ENCODE measurements at regions not wholly inside any gene's neighbourhood (a gene's known extent, or its start where the extent isn't known, plus 50 kb on each side); places are given as distances from the start of the nearest gene placed in this dataset.
"Not testable (repeated sequence)": the region's sequence is repeated elsewhere in the genome, so short reads cannot be mapped to it uniquely, and the experiment has no call there.

GRCh38 chr14:27305441-27305945 is 707.7 kb upstream of the NOVA1 start:
- DNase-seq, result no peak

GRCh38 chr14:27312730-27313129 is 714.9 kb upstream of the NOVA1 start:
- not testable (repeated sequence) for DNase-seq

- DNase-seq, result no peak
These were observed 716.4 kb upstream of the NOVA1 start for GRCh38 chr14:27314231-27314630.

GRCh38 chr14:27315477-27315876 is 717.6 kb upstream of the NOVA1 start:
- no peak for DNase-seq

DNA sequence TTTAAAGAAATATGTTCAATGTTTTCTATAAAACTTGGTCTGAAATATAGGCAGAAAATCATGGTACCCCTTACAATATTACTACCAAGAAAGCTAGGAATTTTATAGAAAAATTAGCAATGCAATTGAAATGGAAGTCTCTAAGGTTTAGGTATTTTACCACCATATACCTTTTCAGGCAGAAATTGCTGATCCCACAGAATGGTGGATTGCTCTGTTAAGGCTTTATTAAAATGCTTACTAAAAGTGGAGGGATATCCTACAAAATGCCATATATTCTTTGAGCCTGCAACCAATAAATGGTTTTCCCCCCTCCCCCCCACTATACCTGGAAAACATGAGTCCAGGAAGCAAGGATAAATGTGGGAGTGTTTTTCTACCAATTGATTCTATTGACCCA is 718.1 kb upstream of the NOVA1 start:
- no peak for DNase-seq

DNA sequence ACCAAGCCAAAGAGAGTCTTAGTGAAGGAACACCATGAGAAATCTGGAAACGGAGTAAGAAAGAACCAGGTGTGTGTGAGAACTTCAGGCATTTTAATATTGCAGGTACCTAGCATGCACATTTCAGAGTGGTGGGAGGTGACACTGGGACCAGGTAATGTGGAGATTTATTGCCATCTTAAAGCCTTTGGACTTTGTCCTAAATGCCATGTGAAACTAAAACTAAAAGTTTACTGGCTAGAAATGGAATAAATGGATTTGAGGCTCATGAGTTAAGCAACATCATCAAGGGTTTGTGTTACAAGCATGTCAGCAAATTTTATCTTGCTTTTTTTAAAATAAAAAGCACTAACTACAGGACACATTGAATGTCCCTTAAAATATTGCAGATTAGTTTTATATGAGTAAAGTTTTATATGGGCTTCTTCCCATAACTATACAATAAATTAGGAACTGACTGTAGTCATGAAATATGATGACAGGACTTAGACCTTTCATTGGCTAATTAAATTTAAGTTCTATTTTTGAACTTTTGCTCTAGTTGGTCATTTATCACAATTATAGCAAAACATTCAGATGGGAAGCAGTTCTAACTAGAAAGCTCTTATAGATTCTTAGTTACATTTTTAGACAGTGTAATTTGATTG is 721.1 kb upstream of the NOVA1 start:
- DNase-seq, result no peak

DNA sequence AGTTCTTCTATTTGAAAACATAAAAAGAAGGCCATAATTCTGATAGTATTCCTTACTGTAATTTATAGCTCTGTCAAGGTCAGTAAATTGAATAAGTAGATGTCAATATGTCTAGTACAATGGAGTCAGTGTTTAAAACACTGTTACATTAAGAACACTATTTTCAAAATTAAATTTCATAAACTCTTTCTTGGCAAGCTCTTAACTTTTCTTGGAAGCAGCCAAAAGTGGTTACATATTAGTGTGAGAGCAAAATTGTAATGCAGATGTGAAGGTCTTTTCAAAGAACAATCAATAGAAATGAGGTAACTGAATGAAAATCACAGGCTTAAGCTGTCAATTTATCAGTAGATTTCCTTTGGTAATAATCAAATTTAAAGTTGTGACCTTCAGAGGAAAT is 722.4 kb upstream of the NOVA1 start:
- no peak for DNase-seq

- DNase-seq, result no peak
These were observed 729.3 kb upstream of the NOVA1 start for GRCh38 chr14:27327095-27327494.

- no peak for DNase-seq
These were observed 740.2 kb upstream of the NOVA1 start for GRCh38 chr14:27338012-27338411.

GRCh38 chr14:27363036-27363435 is 765.2 kb upstream of the NOVA1 start:
- not testable (repeated sequence) for DNase-seq

DNA sequence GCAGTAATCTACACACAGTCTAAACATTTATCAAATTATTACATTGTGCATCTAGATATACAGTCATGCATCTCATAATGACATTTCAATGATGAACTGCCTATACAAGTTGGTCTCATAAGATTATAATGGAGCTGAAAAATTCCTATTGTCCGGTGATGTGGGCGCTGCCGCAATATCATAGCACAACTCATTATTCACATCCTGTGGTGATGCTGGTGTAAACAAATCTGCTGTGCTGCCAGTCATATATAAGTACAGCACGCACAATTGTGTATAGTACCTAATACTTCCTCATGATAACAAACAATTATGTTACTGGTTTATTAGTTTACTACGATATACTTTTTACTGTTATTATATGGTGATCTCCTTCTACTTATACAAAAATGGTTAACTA is 768.8 kb upstream of the NOVA1 start:
- no peak for DNase-seq

- DNase-seq, result no peak
These were observed 769.5 kb upstream of the NOVA1 start for GRCh38 chr14:27367345-27367744.

DNA sequence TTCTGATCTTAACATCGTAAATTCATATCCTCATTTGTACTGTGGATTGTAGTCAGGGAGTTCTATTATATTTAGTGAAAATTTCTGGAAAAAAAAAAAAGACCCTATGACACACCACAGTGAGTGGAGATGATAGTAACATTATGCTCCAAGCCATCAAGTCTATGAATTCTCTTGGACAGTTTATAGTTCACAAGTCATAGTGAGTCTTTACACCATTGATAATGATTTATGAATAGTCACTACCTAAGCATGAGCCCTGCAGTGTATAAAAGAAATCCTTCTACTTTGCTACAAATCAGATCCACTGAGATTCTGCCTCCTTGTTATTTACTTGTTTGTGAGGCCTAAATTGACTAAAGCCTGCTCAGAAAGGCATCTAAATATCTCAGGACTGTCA is 772.2 kb upstream of the NOVA1 start:
- no peak for DNase-seq

DNA sequence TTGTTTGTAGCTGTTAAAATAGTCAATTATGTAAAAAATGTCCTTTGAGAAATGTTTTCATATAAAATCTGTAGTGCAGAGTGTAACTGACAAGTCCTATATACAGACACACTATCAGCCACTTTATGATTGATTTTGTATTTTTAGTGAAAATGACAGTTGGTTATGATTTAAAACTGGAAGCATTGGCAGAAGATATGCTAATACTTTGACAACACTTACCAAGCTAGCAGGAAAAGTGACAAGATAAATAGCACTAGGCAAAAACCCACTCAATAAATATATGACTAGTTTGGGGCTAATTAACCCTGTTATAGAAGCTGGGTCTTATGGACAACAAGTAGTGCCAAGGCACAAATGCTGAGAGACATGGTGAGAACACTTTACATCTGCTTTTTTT is 772.9 kb upstream of the NOVA1 start:
- no peak for DNase-seq

- no peak for DNase-seq
These were observed 773.4 kb upstream of the NOVA1 start for GRCh38 chr14:27371209-27371608.

DNA sequence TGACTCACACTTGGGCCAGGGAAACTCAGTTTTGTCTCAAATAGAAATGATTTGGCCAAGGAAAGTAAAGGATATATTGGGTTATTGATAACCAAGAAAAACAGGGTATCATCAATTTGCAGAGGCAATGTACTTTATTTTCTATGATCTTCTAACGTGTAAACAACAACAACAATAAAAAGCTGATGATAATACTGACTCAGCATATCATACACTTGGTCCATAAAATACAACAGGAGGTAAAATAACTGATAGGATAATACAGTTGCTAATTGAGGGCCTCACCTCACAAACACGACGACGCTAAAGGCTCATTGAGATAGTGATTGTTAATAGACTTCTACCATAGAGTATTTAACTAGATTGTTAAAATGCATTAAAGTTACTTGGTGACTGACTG is 774.0 kb upstream of the NOVA1 start:
- DNase-seq, result no peak

- DNase-seq, result no peak
These were observed 774.9 kb upstream of the NOVA1 start for GRCh38 chr14:27372771-27373170.

DNA sequence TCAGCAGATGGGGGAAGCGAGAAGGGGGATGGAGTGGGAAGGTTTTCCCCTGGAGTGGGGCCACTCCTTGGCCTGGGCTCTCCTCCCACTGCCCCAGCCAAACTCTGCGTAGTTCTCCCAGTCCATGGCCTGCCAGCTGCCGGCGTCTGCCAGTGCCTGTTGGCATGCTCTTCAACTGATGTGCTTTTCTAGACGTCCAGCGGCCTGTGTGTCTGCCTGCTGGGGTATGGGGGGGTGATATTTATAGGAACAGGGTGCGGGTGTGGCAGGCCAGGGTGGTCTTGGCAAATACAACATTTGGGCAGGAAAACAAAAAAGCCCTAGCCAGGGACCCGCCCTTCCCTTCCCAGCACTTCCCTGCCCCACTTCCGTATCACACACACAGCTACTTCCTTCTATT is 786.3 kb upstream of the NOVA1 start:
- no peak for DNase-seq

DNA sequence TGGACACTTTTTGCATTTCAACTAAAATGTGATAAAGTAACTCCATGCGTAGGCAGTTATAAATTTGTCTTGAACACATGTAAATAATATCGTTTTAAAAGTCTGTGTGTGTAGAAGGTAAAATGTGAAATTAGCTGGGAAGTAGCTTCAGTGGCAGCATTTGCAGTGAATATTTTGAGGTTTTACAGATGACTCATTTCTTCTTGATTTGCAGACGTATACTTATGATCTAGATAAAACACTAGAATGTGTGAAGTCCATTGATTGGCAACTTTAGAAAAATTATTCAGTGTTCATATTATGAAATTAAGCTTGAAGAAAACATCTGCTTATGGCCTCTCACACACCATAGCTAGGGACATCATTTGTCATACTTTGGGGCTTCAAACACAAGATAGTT is 788.6 kb upstream of the NOVA1 start:
- DNase-seq, result no peak

DNA sequence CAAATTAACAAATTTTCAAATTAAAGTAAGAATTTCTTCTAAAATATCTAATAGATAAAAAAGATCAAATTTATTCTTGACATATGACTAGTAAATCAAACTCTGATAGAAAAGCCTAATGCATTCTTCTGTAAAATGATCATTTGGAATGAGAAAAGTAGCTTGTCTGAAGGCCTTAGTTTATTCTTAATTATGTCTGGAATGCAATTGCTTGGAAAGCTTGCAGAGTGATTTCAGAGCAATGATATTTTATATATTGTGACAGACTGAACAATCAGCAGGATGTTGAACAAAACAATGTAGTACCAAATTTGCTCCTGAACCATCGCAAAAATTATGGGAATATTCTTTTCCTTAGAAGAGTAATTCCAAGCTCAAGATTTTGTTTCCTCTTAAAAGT is 789.6 kb upstream of the NOVA1 start:
- no peak for DNase-seq

DNA sequence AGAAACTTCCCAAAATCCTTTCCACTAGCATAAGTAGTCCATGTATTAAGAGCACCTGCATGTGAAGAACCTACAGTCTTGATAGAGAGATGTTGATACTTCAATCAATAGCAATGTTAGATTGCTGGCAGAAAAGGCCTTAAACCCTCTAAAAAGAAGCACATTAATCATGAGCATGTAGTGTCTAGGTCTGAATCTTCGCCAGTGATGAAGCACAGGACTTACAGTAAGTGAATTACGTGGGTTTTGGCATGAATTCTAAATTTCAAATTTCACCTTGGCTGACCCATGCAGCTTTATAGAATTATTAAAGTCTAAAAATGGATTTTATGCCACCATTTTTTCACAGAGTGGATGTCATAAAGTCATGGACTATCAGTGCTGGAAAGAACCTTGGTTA is 791.6 kb upstream of the NOVA1 start:
- DNase-seq, result no peak

GRCh38 chr14:27390155-27390554 is 792.3 kb upstream of the NOVA1 start:
- DNase-seq, result no peak

DNA sequence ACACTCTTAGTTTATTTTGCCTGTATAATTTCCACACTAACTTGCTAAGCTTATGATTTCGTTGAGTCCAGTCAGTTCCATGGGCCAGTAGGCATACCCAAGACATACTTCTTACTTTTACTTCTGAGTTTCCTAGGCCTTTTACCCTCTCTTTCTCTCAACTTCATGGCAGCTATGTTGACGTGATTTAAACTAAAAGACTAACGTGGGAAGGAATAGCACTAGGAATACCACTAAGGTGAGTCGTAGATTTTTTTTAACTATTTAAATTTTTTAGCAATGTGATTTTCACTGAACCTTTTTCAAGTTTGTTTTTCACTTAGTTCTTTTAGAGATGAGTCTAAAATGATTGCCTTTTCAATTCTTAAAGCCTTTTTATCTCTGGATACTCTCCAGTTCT is 793.5 kb upstream of the NOVA1 start:
- no peak for DNase-seq

- DNase-seq, result no peak
These were observed 794.3 kb upstream of the NOVA1 start for GRCh38 chr14:27392153-27392552.

- no peak for DNase-seq
These were observed 812.1 kb upstream of the NOVA1 start for GRCh38 chr14:27409944-27410343.

GRCh38 chr14:27410981-27411380 is 813.1 kb upstream of the NOVA1 start:
- no peak for DNase-seq
